NCI-H2081 (cell line): ENCODE measurements at regions not wholly inside any gene's neighbourhood (a gene's known extent, or its start where the extent isn't known, plus 50 kb on each side); places are given as distances from the start of the nearest gene placed in this dataset.
"Not testable (repeated sequence)": the region's sequence is repeated elsewhere in the genome, so short reads cannot be mapped to it uniquely, and the experiment has no call there.

Experiments used
- DNase-seq, 2 experiments: peaks; one replicate each; lab custom pipeline; 2025; lab: John Stamatoyannopoulos, UW

GRCh38 chr1:81540216-81540615 lies 260.5 kb upstream of the ADGRL2 start:
- no peak for DNase-seq

DNA sequence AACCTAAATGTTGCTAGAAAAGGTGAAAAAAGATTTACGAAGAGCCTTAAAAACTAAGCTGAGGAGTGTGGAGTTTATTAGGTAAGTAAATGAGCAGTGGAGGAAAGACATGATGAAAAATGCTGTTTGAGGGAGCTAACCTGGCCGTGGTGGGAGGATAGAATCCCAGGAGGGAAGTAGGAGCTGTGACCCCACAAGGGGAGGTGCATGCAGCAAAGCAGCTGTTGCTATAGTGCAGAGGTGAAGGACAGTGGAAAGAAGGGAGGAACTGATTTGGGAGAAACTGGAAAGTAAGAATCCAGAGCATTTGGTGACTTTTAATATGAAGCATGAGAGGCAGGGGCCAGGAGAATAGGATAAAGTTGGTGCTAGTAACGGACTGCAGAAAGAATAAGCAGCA lies 271.7 kb upstream of the ADGRL2 start:
- DNase-seq: no peak

- no peak for DNase-seq
Observed at GRCh38 chr1:81525085-81525484, 275.6 kb upstream of the ADGRL2 start.

GRCh38 chr1:81519987-81520386 lies 280.7 kb upstream of the ADGRL2 start:
- no peak for DNase-seq

DNA sequence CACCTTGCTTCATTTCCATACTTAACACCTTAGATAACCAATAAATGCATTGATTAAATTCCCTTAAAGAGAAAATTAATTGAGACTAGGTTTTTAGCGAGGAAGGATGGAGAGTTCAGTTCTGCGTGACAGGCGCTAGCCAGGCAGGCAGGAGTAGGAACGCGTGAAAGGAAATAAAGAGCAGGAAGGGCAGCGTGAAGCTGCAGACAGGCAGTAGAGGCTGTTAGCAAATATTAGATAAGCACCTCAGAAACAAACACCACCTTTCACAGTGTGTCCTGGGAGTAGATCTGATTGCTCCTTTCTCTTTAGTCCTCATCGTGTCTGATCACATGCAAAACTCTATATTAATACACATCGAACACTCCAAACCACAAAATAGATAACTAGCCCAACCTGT lies 282.7 kb upstream of the ADGRL2 start:
- no peak for DNase-seq

- DNase-seq: no peak
Observed at GRCh38 chr1:81513796-81514354, 286.9 kb upstream of the ADGRL2 start.

- no peak for DNase-seq
Observed at GRCh38 chr1:81512252-81513003, 288.3 kb upstream of the ADGRL2 start.

- DNase-seq: no peak
Observed at GRCh38 chr1:81511281-81511680, 289.5 kb upstream of the ADGRL2 start.

DNA sequence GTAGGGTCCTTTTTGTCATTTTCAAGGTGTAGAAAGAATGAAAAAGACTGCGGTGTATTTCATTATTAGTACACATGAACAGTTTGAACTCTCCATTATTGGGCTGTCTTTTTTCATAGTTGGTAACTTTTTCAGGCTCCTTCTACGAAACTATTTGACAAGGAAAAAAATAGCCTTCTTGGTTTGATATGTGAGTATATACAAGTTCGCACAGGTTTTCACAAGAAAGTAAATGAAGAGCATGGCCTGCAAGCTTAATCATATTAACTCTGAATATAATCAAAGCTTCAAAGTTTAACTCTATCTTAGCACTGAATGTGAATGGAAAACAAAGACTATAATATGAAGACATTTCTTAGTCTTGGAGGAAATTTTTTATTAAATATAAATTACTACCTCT lies 290.0 kb upstream of the ADGRL2 start:
- no peak for DNase-seq

- DNase-seq: no peak
Observed at GRCh38 chr1:81509594-81509993, 291.1 kb upstream of the ADGRL2 start.

DNA sequence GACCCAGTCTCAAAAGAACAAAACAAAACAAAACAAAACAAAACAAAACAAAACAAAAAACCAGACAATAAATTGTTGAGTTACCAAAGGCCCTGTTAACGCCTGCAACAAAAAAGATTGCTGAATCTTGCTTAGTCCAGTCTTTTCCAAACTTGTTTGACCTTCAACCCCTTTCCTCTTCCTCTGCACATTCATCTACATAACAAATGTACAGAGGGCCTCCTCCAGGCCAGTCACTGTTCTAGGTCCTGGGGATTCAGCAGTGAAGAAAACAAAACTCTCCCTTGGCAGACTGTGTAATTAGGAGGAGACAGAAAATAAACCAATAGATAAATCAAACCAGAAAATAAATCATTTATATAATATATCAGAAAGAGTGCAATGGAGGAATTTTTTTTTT lies 294.0 kb upstream of the ADGRL2 start:
- DNase-seq: no peak

DNA sequence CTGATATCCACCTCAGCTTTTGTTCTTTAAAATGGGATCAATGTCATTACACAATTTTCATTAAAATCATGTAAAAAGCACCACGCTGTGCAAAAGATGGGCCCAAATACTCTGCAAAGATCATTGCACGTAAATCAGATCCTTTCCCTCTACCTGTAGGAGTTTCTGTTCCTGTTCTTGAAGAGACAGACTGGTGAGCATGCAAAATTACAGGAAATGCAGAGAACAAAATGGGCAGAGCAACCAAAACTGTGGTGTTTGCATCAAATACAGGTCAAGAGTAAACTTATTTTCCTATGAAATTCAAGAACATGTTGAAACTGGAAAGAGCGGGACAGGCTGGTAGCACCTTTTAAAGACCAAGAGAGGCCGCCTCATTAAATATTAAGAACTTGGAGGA lies 294.9 kb upstream of the ADGRL2 start:
- no peak for DNase-seq

DNA sequence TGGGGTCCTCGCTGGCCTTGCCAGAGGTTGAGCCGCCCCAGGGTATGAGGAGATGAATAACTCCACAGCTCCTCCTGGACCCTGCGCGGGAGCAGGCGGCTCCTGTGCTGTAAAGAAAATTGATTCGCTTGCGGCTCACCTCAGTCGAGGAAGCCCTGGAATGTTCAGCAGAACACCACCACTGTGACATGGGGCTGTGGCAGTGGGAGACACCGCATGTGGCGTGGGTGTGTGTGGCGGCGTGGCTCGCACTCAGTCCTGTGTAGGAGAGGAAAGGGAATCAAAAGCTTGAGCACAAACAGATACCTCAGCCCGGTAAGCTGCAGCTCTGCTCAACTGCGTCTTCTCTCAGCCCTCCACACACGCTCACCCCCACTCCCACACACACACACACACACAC lies 295.9 kb upstream of the ADGRL2 start:
- DNase-seq: not testable (repeated sequence)

DNA sequence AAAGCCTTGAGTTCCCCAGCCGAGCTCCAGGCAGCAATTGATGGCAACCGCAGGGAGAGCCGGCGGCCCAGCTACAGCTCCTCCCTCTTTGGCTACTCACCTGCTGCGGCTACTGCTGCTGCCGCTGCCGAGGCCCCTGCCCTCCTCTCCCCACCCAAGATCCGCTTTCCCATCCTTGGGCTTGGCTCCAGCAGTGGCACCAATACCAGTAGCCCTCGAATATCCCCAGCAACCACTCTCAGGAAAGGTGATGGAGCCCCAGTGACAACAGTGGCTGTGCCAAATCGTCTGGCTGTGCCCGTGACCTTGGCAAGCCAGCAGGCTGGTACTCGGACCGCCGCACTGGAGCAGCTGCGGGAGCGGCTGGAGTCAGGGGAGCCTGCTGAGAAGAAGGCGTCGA lies 298.0 kb upstream of the ADGRL2 start:
- DNase-seq: not testable (repeated sequence)

DNA sequence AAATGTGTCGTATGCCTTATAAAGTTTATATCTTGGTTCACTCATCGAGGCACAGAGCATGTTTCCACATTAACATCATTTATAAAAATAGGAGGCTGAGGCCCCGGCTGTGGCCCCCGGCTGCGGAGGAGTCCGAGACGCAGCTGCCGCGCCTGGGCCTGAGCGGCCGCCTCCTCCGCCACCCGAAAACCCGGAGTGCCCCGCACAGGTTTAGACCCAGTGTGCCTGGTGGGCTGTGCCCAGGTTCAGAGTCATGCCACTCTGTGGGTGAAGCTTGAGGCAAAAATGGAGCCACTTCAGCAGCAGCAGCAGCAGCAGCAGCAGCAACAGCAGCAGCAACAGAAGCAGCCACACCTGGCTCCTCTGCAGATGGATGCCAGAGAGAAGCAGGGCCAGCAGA lies 299.2 kb upstream of the ADGRL2 start:
- DNase-seq: not testable (repeated sequence)

DNA sequence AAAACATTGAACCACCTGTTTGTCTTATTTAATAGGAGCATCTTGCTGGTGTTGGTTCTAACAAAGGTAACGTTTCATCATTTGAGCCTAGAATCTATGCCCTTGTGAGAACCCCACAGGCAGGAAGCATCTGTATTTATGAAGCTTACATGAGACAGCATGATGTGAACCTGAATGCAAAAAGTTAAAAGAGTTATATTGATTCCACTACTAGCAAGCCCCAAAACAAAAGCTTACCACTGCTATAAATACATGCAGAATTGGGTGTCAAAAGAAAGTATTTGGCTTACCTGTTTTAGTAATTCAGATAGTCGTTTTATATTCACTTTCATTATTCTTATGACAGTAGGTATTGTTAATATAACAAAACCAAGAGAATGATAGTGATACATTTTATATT lies 301.2 kb upstream of the ADGRL2 start:
- no peak for DNase-seq

DNA sequence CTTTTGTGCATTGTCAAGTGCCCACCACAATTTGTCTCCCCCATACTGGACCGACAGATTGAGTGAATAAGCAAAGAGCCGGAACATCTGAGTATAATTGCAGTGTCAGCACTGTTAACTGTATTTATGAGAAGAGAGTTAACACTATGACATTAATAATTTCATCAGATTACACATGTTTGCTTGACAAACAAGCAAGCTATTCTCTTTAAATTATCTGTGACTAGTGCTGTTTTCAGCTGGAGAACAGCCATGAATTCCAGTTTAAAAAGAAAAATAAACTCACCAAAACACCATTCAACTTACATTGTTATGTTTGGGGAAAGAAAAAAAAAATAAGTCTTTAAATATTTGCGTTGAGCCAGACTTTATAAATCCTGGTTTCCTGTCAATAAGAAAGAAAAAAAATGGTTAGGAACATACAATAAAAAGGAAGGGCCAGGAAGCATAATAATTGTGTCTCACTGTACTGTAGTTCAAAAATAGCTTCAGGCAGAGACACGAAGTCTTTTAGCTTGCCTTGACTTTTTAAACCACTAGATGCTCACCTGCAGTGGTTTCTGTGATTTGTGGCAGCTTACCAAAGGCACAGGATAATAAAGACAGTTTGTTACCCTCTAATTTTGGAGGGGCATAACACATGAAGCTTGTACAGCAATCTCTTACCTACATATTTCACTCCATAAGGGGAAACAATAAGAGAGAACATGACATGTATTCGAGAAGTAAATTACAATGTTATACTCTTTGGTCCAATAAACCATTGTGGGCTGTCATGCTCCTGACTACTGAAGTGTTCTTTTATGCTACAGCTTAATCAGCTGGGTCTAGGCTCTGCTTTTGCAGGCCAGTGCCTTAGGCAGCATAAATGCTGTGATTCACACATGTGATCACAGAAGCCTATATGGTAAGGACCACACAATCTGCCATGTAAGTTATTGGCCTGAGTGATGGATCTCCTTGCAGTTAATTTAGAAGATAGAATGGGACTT lies 302.0 kb upstream of the ADGRL2 start:
- DNase-seq: peak; percentile 68 to 84

DNA sequence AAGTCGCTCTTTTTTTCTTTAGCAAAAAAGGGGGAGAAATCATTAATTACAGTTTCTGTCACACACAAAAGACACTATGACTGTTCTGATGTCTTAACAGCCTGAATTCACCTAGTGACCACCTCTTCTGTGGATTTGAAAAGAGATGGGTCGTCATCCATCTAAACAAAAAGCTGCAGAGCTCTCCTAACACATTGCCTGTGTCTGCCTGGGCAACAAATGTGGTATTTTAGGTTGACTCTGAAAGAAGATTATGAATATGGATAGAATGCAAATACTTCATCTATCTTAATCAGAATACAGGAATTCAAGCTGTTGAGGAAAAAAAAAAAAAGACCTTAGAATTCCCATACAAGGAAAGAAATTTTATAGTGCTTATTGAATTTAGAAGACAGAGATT lies 304.4 kb upstream of the ADGRL2 start:
- no peak for DNase-seq

- DNase-seq: no peak
Observed at GRCh38 chr1:81493102-81493869, 307.4 kb upstream of the ADGRL2 start.

DNA sequence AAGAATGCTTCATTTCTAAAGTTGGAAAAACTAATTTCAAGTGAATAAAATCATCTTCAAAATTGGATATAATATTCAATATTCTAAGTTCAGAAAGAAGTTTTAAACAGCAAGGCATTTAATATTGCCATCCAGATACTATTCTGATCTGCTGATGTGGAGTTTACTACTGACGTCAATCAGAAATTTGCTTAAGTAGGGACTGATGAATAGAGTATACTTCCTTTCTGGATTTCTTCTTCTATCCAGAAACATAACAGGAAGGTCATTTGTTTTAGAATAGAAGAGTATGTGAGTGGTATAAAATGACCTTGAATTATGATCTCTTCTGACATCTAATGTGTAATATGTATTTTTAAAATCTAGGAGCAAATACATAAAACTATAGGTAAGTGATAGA lies 308.1 kb upstream of the ADGRL2 start:
- no peak for DNase-seq

DNA sequence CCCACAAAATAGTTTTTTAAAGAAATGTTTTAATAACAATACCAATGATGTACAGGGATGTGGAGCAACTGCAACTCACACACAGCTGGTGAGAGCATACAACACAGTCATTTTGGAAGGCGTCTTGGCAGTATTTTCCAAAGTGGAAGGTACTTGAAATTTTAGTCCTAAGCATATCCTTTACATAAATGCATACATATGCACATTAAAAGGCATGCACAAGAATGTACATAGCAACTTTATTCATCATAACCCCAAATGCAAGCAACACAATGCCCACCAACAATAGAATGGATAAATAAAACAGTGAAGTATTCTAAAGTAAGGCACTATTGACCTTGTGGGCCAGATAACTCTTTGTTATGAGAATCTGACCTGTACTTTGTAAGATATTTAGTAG lies 310.1 kb upstream of the ADGRL2 start:
- DNase-seq: no peak

DNA sequence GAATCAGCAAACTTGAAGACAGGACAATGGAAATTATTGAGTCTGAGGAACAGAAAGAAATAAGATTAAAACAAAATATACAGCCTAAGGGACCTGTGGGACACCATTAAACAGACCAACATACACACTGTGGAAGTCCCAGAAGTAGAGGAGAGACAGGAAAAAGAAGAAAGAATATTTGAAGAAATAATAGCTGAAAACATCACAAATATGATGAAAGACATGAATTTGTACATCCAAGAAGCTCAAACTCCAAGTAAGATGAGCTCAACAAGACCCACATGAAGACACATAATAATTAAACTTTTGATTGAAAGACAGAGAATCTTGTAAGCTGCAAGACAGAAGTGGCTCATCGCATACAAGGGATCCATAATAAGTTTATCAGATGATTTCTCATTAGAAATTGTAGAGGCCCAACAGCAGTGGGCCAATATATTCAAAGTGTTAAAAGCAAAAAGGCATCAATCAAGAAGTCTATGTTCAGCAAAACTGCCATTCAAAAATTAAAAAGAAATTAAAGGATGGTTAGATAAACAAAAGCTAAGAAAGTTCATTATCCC lies 311.3 kb upstream of the ADGRL2 start:
- DNase-seq: no peak
